HFFc6 (cell line): ENCODE measurements at regions not wholly inside any gene's neighbourhood (a gene's known extent, or its start where the extent isn't known, plus 50 kb on each side); places are given as distances from the start of the nearest gene placed in this dataset.

ENCODE experiments used
- DNase-seq: peaks from one replicate; pipeline ENCODE4 v3.0.0-alpha.2; 2018
- H3K27ac Mint-ChIP-seq: 2 replicates; pipeline ENCODE4 v1.8.0; 2020; ENCODE audit warnings: mild to moderate bottlenecking, mixed read lengths
- H3K27me3 Mint-ChIP-seq: 2 replicates; pipeline ENCODE4 v1.8.0; 2021; ENCODE audit warnings: mild to moderate bottlenecking, moderate library complexity, mixed read lengths; ENCODE audit not compliant: insufficient read depth
- H3K36me3 Mint-ChIP-seq: 2 replicates; pipeline ENCODE4 v1.8.0; 2021; ENCODE audit warnings: low read depth, mixed read lengths
- H3K4me1 Mint-ChIP-seq: 2 replicates; pipeline ENCODE4 v1.8.0; 2020; ENCODE audit warnings: low read depth, mixed read lengths
- H3K4me3 Mint-ChIP-seq: 2 replicates; pipeline ENCODE4 v1.8.0; 2020; ENCODE audit warnings: mild to moderate bottlenecking, moderate library complexity, mixed read lengths
- H3K9me3 Mint-ChIP-seq: 2 replicates; pipeline ENCODE4 v1.8.0; 2020; ENCODE audit warnings: mild to moderate bottlenecking, mixed read lengths
- TF ChIP-seq, protein P1 (sequence below): fragments of 200-600 bp; sonication (generic); IDR thresholded peaks from 2 replicates; pipeline ENCODE4 v1.5.0; 2021; ENCODE audit warnings: antibody characterized with exemption, mild to moderate bottlenecking

DNA sequence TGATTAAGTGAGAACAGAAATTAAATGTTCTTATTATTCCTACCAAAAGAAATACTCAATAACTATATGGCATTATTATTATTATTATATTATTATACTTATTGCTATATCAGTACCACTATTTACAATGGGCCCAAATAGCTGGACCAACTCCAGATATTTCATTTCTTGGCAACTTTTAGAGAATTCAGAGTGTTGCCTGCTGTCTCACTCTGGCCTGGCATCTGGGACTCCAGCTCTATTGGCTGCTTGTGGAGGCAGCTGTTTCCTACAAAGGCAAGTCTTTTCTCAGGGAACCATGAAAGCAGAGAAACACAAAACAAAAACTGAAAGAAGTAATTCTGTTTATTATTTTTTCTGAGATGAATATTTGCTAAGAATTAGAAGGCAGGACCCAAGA is 105.1 kb upstream of the SORCS1 start:
- Mint-ChIP-seq H3K9me3 (peaks cover 61% of the 10 kb centered on the region), H3K27me3 (no peaks in the 10 kb centered on the region), H3K27ac (no peak overlapping the region), H3K36me3 (peaks cover 4% of the 10 kb centered on the region; the same call in 1 of the 2 replicates), H3K4me1 (no peaks in the 10 kb centered on the region), H3K4me3 (no peak overlapping the region)
- TF ChIP-seq, protein P1, sequence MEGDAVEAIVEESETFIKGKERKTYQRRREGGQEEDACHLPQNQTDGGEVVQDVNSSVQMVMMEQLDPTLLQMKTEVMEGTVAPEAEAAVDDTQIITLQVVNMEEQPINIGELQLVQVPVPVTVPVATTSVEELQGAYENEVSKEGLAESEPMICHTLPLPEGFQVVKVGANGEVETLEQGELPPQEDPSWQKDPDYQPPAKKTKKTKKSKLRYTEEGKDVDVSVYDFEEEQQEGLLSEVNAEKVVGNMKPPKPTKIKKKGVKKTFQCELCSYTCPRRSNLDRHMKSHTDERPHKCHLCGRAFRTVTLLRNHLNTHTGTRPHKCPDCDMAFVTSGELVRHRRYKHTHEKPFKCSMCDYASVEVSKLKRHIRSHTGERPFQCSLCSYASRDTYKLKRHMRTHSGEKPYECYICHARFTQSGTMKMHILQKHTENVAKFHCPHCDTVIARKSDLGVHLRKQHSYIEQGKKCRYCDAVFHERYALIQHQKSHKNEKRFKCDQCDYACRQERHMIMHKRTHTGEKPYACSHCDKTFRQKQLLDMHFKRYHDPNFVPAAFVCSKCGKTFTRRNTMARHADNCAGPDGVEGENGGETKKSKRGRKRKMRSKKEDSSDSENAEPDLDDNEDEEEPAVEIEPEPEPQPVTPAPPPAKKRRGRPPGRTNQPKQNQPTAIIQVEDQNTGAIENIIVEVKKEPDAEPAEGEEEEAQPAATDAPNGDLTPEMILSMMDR, result no peak
- DNase-seq, result no peak

DNA sequence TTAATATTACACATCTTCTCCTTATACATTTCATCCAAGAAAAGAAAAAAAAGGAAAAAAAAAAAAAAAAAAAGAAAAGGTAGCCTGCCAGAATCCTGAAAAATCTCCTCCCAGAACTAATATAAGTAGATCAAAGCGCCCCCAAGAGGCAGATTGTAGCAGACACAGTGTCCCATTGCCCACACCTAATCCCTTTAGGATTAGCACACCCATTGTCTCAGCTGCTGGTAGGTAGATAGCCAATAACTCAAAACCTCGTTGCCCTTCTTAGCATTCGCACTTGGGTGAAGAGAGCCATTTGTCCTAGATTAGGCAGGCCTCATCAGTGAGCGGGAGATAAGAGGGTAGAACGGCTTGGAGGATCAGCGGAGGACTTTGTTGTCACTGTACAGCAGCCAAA is 100.2 kb upstream of the SORCS1 start:
- H3K9me3 Mint-ChIP-seq, result peaks cover 64% of the 10 kb centered on the region
- no peak for DNase-seq
- H3K27me3 Mint-ChIP-seq, result no peaks in the 10 kb centered on the region
- no peaks in the 10 kb centered on the region for H3K4me1 Mint-ChIP-seq
- H3K27ac Mint-ChIP-seq, result no peak overlapping the region
- H3K4me3 Mint-ChIP-seq, result no peak overlapping the region
- TF ChIP-seq, protein P1, result no peak
- peaks cover 4% of the 10 kb centered on the region; the same call in 1 of the 2 replicates for H3K36me3 Mint-ChIP-seq

DNA sequence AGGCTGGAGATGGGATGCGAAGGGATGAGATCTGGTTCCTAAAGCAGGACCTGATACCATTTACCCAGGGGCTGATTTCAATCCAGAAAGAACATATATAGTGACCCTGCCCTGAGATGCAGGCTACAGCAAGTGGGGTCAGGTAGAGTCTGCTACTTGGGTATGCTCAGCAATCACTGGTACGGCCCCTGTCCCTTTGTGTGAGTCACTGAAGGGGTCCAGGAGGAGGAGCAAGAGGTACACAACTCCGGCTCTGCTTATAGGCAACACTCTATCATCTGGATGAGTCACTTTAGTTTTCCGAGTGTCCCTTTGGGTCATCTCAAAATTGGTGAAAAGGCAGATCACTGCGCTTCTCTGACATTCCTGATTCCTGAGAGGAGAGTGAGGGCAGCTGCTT is 79.6 kb upstream of the SORCS1 start:
- no peak overlapping the region for H3K27ac Mint-ChIP-seq
- H3K27me3 Mint-ChIP-seq, result no peaks in the 10 kb centered on the region; the same call in 1 of the 2 replicates
- peaks cover 15% of the 10 kb centered on the region for H3K9me3 Mint-ChIP-seq
- no peaks in the 10 kb centered on the region for H3K36me3 Mint-ChIP-seq
- TF ChIP-seq, protein P1, result no peak
- DNase-seq, result no peak
- no peaks in the 10 kb centered on the region for H3K4me1 Mint-ChIP-seq
- H3K4me3 Mint-ChIP-seq, result no peak overlapping the region

GRCh38 chr10:107238275-107238674 is 73.8 kb upstream of the SORCS1 start:
- Mint-ChIP-seq H3K36me3 (no peaks in the 10 kb centered on the region), H3K27ac (no peak overlapping the region), H3K4me1 (no peaks in the 10 kb centered on the region), H3K4me3 (no peak overlapping the region), H3K27me3 (no peaks in the 10 kb centered on the region), H3K9me3 (peaks cover 34% of the 10 kb centered on the region)
- TF ChIP-seq, protein P1, result no peak
- DNase-seq, result no peak

DNA sequence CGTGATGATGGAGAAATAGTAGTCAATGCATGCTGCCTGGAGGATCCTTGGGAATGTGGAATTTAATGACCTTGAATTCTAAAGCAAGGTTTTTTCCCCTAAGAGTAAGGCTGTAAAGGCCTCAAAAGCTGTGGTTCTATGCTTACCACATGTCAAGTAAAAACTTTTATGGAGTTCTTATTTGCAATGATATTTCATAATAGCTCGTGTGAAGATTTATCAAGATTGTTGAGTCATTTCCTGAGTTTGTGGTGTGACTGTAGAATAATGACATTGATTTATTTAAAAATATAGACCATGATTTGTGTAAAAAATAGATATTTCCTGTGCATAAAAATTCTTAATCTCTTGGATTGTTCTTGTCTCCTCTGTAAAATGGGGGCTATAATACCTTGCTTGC is 67.5 kb upstream of the SORCS1 start:
- Mint-ChIP-seq H3K9me3 (peaks cover 47% of the 10 kb centered on the region), H3K4me3 (no peak overlapping the region), H3K27me3 (no peaks in the 10 kb centered on the region), H3K27ac (no peak overlapping the region), H3K4me1 (no peaks in the 10 kb centered on the region), H3K36me3 (no peaks in the 10 kb centered on the region)
- DNase-seq, result no peak
- TF ChIP-seq, protein P1, result no peak

GRCh38 chr10:107230887-107231286 is 66.4 kb upstream of the SORCS1 start:
- TF ChIP-seq, protein P1, result no peak
- H3K36me3 Mint-ChIP-seq, result no peaks in the 10 kb centered on the region
- peaks cover 46% of the 10 kb centered on the region for H3K9me3 Mint-ChIP-seq
- no peak for DNase-seq
- no peaks in the 10 kb centered on the region for H3K4me1 Mint-ChIP-seq
- no peak overlapping the region for H3K27ac Mint-ChIP-seq
- no peak overlapping the region for H3K4me3 Mint-ChIP-seq
- H3K27me3 Mint-ChIP-seq, result no peaks in the 10 kb centered on the region
